WERI-Rb-1 (cell line): ENCODE measurements at regions not wholly inside any gene's neighbourhood (a gene's known extent, or its start where the extent isn't known, plus 50 kb on each side); places are given as distances from the start of the nearest gene placed in this dataset.
"Not testable (repeated sequence)": the region's sequence is repeated elsewhere in the genome, so short reads cannot be mapped to it uniquely, and the experiment has no call there.

Source experiments
- DNase-seq: peaks from one replicate; pipeline ENCODE4 v3.0.0-alpha.2; 2020
- H3K27ac ChIP-seq: fragments of 250-450 bp; sonication (Bioruptor Pico); 2 replicates; pipeline ENCODE4 v1.5.1; 2020; ENCODE audit warnings: mild to moderate bottlenecking, moderate library complexity
- H3K27me3 ChIP-seq: fragments of 250-450 bp; sonication (Bioruptor Pico); 2 replicates; pipeline ENCODE4 v1.5.1; 2021; ENCODE audit warnings: mild to moderate bottlenecking, low read depth, moderate library complexity; ENCODE audit not compliant: insufficient read depth, severe bottlenecking
- H3K36me3 ChIP-seq: fragments of 250-450 bp; sonication (Bioruptor Pico); 2 replicates; pipeline ENCODE4 v1.5.1; 2020; ENCODE audit warnings: mild to moderate bottlenecking, moderate library complexity
- H3K4me3 ChIP-seq: 2 replicates; pipeline ENCODE4 v1.5.1; 2011; ENCODE audit warnings: low read depth, mild to moderate bottlenecking, control low read depth, low read length
- H3K9me3 ChIP-seq: fragments of 250-450 bp; sonication (Bioruptor Pico); 2 replicates; pipeline ENCODE4 v1.5.1; 2021; ENCODE audit warnings: mild to moderate bottlenecking, moderate library complexity; ENCODE audit not compliant: severe bottlenecking
- TF ChIP-seq, protein P1 (sequence below): IDR thresholded peaks from 2 replicates; pipeline ENCODE4 v1.5.1; 2011; ENCODE audit warnings: low read depth, mild to moderate bottlenecking, control low read depth, inconsistent platforms, low read length

DNA sequence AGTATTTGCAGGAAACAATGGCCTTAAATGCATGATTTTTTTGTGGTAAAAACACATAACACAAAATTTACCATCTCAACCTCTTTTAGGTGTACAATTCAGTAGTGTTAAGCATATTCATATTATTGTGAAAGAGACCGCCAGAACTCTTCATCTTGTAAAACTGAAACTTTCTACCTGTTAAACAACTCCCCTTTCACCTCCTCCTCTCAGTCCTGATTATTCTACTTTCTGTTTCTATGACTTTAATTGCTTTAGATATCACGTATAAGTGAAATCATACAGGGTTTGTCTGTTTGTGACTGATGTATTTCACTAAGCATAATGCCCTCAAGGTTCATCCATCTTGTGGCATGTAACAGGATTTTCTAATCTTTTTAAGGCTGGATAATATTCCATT is 353.4 kb downstream of the ADAMTS20 start:
- H3K9me3 ChIP-seq: no peaks in the 10 kb centered on the region
- no peak overlapping the region for H3K4me3 ChIP-seq
- no peak overlapping the region for H3K27ac ChIP-seq
- H3K36me3 ChIP-seq: no peaks in the 10 kb centered on the region
- DNase-seq: no peak
- peaks cover 3% of the 10 kb centered on the region for H3K27me3 ChIP-seq
- TF ChIP-seq, protein P1, sequence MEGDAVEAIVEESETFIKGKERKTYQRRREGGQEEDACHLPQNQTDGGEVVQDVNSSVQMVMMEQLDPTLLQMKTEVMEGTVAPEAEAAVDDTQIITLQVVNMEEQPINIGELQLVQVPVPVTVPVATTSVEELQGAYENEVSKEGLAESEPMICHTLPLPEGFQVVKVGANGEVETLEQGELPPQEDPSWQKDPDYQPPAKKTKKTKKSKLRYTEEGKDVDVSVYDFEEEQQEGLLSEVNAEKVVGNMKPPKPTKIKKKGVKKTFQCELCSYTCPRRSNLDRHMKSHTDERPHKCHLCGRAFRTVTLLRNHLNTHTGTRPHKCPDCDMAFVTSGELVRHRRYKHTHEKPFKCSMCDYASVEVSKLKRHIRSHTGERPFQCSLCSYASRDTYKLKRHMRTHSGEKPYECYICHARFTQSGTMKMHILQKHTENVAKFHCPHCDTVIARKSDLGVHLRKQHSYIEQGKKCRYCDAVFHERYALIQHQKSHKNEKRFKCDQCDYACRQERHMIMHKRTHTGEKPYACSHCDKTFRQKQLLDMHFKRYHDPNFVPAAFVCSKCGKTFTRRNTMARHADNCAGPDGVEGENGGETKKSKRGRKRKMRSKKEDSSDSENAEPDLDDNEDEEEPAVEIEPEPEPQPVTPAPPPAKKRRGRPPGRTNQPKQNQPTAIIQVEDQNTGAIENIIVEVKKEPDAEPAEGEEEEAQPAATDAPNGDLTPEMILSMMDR: no peak

DNA sequence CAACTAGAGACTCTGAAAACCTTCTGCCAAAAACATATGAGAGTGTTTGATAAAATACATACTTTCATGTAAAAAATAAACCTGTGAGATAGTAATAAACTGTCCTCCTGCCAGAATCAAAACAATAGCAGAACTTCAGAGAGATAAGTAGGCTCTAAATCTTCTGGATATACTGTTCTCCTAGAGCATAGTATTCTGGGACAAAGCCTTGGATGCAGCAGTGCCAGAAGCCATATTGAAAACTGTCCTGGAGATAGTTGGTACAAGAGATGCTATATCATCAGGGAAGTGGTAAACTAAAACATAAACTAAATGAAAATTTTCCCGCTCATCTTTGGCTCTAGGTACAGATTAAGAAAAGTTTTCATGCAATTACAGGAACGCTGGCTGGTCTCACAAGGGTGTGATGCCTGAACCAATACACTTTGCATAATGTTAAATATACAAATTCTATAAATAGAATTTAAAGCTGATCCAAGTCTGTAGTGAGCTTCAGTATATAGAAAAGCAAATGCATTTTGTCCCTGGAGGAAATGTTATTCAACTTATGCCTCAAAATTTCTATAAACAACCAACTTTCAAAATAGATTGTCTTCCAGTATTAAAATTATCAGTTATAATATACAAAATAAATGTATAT is 355.6 kb downstream of the ADAMTS20 start:
- Histone ChIP-seq H3K27ac (no peak overlapping the region), H3K4me3 (no peak overlapping the region), H3K9me3 (no peaks in the 10 kb centered on the region), H3K27me3 (peaks cover 3% of the 10 kb centered on the region), H3K36me3 (no peaks in the 10 kb centered on the region)
- TF ChIP-seq, protein P1: no peak
- DNase-seq: no peak

DNA sequence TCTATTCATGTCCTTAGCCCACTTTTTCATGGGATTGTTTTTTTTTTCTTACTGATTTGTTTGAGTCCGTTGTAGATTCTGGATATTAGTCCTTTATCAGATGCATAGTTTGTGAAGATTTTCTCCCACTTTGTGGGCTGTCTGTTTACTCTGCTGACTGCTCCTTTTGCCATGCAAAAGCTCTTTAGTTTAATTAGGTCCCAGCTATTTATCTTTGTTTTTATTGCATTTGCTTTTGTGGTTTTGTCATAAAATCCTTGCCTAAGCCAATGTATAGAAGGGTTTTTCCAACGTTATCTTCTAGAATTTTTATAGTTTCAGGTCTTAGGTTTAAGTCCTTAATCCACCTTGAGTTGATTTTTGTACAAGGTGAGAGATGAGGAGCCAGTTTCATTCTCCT is 358.9 kb downstream of the ADAMTS20 start:
- H3K36me3 ChIP-seq, H3K27me3 ChIP-seq, DNase-seq, H3K9me3 ChIP-seq, H3K4me3 ChIP-seq, H3K27ac ChIP-seq: not testable (repeated sequence)

DNA sequence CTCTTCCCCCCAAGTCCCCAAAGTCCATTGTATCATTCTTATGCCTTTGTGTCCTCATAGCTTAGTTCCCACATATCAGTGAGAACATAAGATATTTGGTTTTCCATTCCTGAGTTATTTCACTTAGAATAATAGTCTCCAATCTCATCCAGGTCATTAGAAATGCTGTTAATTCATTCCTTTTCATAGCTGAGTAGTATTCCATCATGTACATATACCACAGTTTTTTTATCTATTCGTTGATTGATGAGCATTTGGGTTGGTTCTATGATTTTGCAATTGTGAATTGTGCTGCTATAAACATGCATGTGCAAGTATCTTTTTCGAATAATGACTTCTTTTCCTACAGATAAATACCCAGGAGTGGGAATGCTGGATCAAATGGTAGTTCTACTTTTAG is 359.6 kb downstream of the ADAMTS20 start:
- H3K4me3 ChIP-seq, DNase-seq, H3K36me3 ChIP-seq, H3K27me3 ChIP-seq, H3K9me3 ChIP-seq, H3K27ac ChIP-seq: not testable (repeated sequence)

DNA sequence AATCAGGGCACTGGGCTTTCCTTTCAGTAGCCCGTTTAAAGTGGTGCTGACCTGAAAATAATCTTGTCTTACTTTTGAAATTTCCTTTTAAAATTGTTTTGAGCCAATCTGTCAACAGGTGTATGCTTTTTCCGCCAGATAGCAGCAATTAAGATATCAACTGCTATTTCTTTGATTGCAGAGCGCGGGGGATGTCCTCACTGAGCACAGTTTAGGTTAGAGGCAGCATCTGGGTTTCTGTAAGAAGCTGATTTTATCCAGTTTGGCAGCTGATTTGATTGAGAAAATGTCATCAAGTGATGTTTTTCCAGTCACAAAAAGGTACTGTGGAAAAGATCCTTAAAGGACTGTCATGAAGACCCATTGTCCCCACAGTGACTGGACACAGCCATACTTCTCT is 371.8 kb downstream of the ADAMTS20 start:
- Histone ChIP-seq H3K27ac (no peak overlapping the region), H3K27me3 (no peaks in the 10 kb centered on the region), H3K9me3 (no peaks in the 10 kb centered on the region), H3K4me3 (no peak overlapping the region), H3K36me3 (no peaks in the 10 kb centered on the region)
- no peak for DNase-seq
- TF ChIP-seq, protein P1: no peak

DNA sequence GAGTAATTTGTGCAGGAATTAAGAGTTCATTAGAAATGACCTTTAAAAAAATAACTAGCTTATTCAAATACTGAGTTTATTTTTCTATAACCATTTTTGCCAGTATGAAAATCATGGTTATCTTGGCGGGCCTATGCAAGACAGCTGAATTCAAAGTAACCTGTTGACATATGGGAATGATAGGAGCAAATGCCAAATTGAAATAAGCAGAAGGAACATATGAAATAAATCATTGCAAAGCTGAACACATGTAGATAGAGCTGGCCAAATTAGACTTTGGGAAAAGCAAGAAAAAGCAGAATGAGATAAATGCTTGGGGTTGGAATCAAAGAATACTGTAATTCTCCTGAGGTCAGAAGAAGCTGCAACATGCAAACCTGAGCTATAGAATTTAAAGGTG is 372.5 kb downstream of the ADAMTS20 start:
- no peak for DNase-seq
- TF ChIP-seq, protein P1: no peak
- H3K27me3 ChIP-seq: no peaks in the 10 kb centered on the region
- H3K9me3 ChIP-seq: no peaks in the 10 kb centered on the region
- H3K27ac ChIP-seq: no peak overlapping the region
- no peak overlapping the region for H3K4me3 ChIP-seq
- no peaks in the 10 kb centered on the region for H3K36me3 ChIP-seq

DNA sequence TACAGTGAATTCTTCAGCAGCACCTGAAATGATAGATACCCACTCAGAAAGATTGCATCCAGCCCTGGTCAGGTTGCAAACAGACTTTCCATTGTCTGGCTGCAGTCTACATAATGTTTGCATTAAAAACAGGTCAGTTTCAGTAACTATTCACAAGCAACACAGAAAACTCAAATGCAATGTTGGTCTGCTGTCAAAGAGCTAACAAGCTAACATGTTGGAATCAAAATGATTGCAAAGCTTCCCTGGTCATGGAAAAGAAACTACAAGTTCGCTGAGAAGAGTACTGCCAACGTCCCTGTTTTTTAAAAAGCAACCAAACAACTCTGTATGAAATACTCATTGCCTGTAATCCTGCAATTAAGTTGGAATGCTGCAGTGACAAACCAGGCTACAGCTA is 374.7 kb downstream of the ADAMTS20 start:
- no peak for DNase-seq
- Histone ChIP-seq H3K27ac (no peak overlapping the region), H3K4me3 (no peak overlapping the region), H3K36me3 (no peaks in the 10 kb centered on the region), H3K27me3 (no peaks in the 10 kb centered on the region), H3K9me3 (no peaks in the 10 kb centered on the region)
- TF ChIP-seq, protein P1: no peak
